ENCODE measurements at regions not wholly inside any gene's neighbourhood (a gene's known extent, or its start where the extent isn't known, plus 50 kb on each side); places are given as distances from the start of the nearest gene placed in this dataset.

DNA sequence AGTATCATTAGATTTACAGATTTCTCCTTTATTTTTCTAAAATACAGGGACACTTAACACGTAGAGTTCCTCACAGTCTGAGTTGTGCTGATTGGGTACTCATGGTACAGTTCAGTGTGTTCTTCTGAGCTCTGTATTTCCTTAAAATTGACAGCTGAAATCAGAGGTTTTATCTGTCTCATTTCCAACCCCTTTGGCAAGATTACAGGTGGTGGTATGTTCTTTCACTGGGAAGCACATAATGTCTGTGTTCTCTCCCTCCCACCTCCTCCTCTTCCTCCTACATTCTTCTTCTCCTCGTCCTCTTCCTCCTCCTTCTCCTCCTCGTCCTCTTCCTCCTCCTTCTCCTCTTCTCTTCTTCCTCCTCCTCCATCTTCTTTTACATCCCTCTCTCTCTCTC is 99.5 kb upstream of the EEPD1 start:
- Mint-ChIP-seq H3K4me1 (peaks cover 12% of the 10 kb centered on the region), H3K36me3 (no peaks in the 10 kb centered on the region), H3K27me3 (ENCODE audit: insufficient read depth, low read depth) (peaks cover 3% of the 10 kb centered on the region), H3K4me3 (no peak overlapping the region), H3K9me3 (peaks cover 2% of the 10 kb centered on the region), H3K27ac (no peak overlapping the region)
- Histone ChIP-seq H4K20me1 (ENCODE audit: low read depth) (no peaks in the 10 kb centered on the region), H2AFZ (replicated peaks) (no peak overlapping the region), H3K4me1 (peaks cover 4% of the 10 kb centered on the region), H3K36me3 (no peaks in the 10 kb centered on the region), H3K4me2 (no peak overlapping the region), H3K4me3 (no peak overlapping the region), H3K9ac (no peak overlapping the region), H3K9me3 (ENCODE audit: low read depth) (no peaks in the 10 kb centered on the region), H3K79me2 (ENCODE audit: low read depth) (no peaks in the 10 kb centered on the region), H3K27me3 (no peaks in the 10 kb centered on the region), H3F3A (ENCODE audit: low read depth) (no peaks in the 10 kb centered on the region), H3K27ac (no peak overlapping the region)
- no peak for DNase-seq (ENCODE audit: low spot score)
- TF ChIP-seq EZH2phosphoT487 (IDR thresholded peaks at IDR 0.05) (no peak), EZH2 (IDR thresholded peaks at IDR 0.05) (no peak)
- TF ChIP-seq, protein P1, sequence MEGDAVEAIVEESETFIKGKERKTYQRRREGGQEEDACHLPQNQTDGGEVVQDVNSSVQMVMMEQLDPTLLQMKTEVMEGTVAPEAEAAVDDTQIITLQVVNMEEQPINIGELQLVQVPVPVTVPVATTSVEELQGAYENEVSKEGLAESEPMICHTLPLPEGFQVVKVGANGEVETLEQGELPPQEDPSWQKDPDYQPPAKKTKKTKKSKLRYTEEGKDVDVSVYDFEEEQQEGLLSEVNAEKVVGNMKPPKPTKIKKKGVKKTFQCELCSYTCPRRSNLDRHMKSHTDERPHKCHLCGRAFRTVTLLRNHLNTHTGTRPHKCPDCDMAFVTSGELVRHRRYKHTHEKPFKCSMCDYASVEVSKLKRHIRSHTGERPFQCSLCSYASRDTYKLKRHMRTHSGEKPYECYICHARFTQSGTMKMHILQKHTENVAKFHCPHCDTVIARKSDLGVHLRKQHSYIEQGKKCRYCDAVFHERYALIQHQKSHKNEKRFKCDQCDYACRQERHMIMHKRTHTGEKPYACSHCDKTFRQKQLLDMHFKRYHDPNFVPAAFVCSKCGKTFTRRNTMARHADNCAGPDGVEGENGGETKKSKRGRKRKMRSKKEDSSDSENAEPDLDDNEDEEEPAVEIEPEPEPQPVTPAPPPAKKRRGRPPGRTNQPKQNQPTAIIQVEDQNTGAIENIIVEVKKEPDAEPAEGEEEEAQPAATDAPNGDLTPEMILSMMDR (IDR thresholded peaks at IDR 0.05) = no peak

DNA sequence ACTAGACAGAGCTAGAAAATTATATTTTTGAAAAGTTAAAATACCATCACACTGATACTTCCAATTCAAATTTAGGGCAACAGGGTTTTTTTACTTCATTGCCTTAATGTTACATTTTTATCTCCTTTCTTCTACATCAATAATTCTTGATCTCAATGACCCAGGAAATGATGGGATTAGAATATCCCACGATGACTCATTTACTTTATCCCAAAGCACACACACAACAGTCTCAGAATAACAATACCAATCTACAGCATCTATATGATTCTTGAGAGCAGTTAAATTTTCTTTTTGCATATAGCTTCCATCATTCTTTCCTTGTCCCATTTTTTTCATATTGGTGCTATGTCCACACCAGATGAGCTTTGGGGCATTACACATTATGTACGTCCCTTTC is 98.4 kb upstream of the EEPD1 start:
- no peak for DNase-seq (ENCODE audit: low spot score)
- no peaks in the 10 kb centered on the region for H3K36me3 Mint-ChIP-seq

DNA sequence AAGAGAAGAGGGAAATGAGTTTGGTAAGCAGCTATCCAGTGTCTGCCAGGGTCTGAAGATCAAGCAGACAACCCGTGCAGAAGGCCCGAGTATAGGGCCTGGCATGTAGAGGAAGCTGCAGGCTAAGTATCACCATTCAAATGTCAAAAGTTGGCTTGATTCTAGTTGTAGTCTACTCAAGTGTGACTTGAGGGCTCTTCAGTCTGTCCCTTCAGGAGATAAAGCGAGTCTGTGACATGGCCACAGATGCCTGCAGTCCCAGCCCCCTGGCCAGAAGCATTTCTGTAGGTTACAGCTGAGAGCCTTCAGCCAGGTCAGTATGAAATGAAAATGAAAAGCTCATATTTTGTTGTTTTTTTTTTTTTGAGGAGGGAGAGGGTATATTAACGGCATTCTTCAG is 97.8 kb upstream of the EEPD1 start:
- no peak for DNase-seq (ENCODE audit: low spot score)
- Histone ChIP-seq H3K27ac (no peak overlapping the region), H3K79me2 (ENCODE audit: low read depth) (no peaks in the 10 kb centered on the region)

More for the DNA sequence above, 98.4 kb upstream of the EEPD1 start:
- H3K27me3 Mint-ChIP-seq (ENCODE audit: insufficient read depth, low read depth) = peaks cover 2% of the 10 kb centered on the region
- no peaks in the 10 kb centered on the region for H3K36me3 ChIP-seq
- H3K27ac Mint-ChIP-seq = no peak overlapping the region
- no peak overlapping the region for H2AFZ ChIP-seq (replicated peaks)
- TF ChIP-seq EZH2 (IDR thresholded peaks at IDR 0.05) (no peak), EZH2phosphoT487 (IDR thresholded peaks at IDR 0.05) (no peak)
- TF ChIP-seq, protein P1 (IDR thresholded peaks at IDR 0.05) = no peak
- H3K27ac ChIP-seq = no peak overlapping the region
- no peaks in the 10 kb centered on the region for H3K79me2 ChIP-seq (ENCODE audit: low read depth)
- H3K4me3 Mint-ChIP-seq = no peak overlapping the region
- H3K9ac ChIP-seq = no peak overlapping the region
- no peaks in the 10 kb centered on the region for H3F3A ChIP-seq (ENCODE audit: low read depth)
- no peak overlapping the region for H3K4me2 ChIP-seq
- H3K9me3 Mint-ChIP-seq = peaks cover 2% of the 10 kb centered on the region
- H3K27me3 ChIP-seq = no peaks in the 10 kb centered on the region
- peaks cover 13% of the 10 kb centered on the region for H3K4me1 Mint-ChIP-seq
- H3K9me3 ChIP-seq (ENCODE audit: low read depth) = no peaks in the 10 kb centered on the region
- peaks cover 3% of the 10 kb centered on the region for H3K4me1 ChIP-seq
- H4K20me1 ChIP-seq (ENCODE audit: low read depth) = no peaks in the 10 kb centered on the region
- no peak overlapping the region for H3K4me3 ChIP-seq

More for the DNA sequence above, 97.8 kb upstream of the EEPD1 start:
- no peaks in the 10 kb centered on the region for H4K20me1 ChIP-seq (ENCODE audit: low read depth)
- no peak overlapping the region for H3K4me3 ChIP-seq
- no peak overlapping the region for H3K4me3 Mint-ChIP-seq
- H3K27me3 ChIP-seq = no peaks in the 10 kb centered on the region
- peaks cover 10% of the 10 kb centered on the region for H3K4me1 Mint-ChIP-seq
- TF ChIP-seq EZH2phosphoT487 (IDR thresholded peaks at IDR 0.05) = no peak
- TF ChIP-seq EZH2 (IDR thresholded peaks at IDR 0.05) = no peak
- TF ChIP-seq, protein P1 (IDR thresholded peaks at IDR 0.05) = no peak
- H3K36me3 ChIP-seq = no peaks in the 10 kb centered on the region
- H3K4me2 ChIP-seq = no peak overlapping the region
- no peak overlapping the region for H3K9ac ChIP-seq
- H3K9me3 Mint-ChIP-seq = peaks cover 4% of the 10 kb centered on the region
- H3K4me1 ChIP-seq = no peaks in the 10 kb centered on the region
- no peaks in the 10 kb centered on the region for H3F3A ChIP-seq (ENCODE audit: low read depth)
- no peak overlapping the region for H3K27ac Mint-ChIP-seq
- no peaks in the 10 kb centered on the region for H3K9me3 ChIP-seq (ENCODE audit: low read depth)
- H2AFZ ChIP-seq (replicated peaks) = no peak overlapping the region
- peaks cover 2% of the 10 kb centered on the region for H3K27me3 Mint-ChIP-seq (ENCODE audit: insufficient read depth, low read depth)
- no peaks in the 10 kb centered on the region for H3K36me3 Mint-ChIP-seq

Measured in neural progenitor cell (in vitro differentiated cells).